ENCODE measurements at regions not wholly inside any gene's neighbourhood (a gene's known extent, or its start where the extent isn't known, plus 50 kb on each side); places are given as distances from the start of the nearest gene placed in this dataset.
"Not testable (repeated sequence)": the region's sequence is repeated elsewhere in the genome, so short reads cannot be mapped to it uniquely, and the experiment has no call there.

GRCh38 chr2:182598626-182599025, 117.4 kb upstream of the DNAJC10 start:
- DNase-seq: no peak

- DNase-seq: no peak
Measured at GRCh38 chr2:182605166-182605565, 110.9 kb upstream of the DNAJC10 start.

GRCh38 chr2:182606728-182607681, 109.1 kb upstream of the DNAJC10 start:
- DNase-seq: no peak

- no peak for DNase-seq
Measured at GRCh38 chr2:182608181-182608845, 107.7 kb upstream of the DNAJC10 start.

- DNase-seq: not testable (repeated sequence)
Measured at GRCh38 chr2:182609005-182609404, 107.1 kb upstream of the DNAJC10 start.

GRCh38 chr2:182610231-182610630, 105.8 kb upstream of the DNAJC10 start:
- DNase-seq: no peak

GRCh38 chr2:182611009-182611408, 105.0 kb upstream of the DNAJC10 start:
- no peak for DNase-seq

- DNase-seq: no peak
Measured at GRCh38 chr2:182615036-182615435, 101.0 kb upstream of the DNAJC10 start.

- DNase-seq: no peak
Measured at GRCh38 chr2:182616471-182617393, 99.3 kb upstream of the DNAJC10 start.

- DNase-seq: no peak
Measured at GRCh38 chr2:182618672-182619079, 97.4 kb upstream of the DNAJC10 start.

GRCh38 chr2:182619276-182619675, 96.8 kb upstream of the DNAJC10 start:
- DNase-seq: no peak

- DNase-seq: no peak
Measured at GRCh38 chr2:182621191-182621590, 94.9 kb upstream of the DNAJC10 start.

- DNase-seq: no peak
Measured at GRCh38 chr2:182621810-182622209, 94.2 kb upstream of the DNAJC10 start.

GRCh38 chr2:182622231-182622630, 93.8 kb upstream of the DNAJC10 start:
- no peak for DNase-seq

- DNase-seq: no peak
Measured at GRCh38 chr2:182625814-182626213, 90.2 kb upstream of the DNAJC10 start.

- DNase-seq: no peak
Measured at GRCh38 chr2:182628916-182629315, 87.1 kb upstream of the DNAJC10 start.

- no peak for DNase-seq
Measured at GRCh38 chr2:182630207-182630606, 85.8 kb upstream of the DNAJC10 start.

- DNase-seq: no peak
Measured at GRCh38 chr2:182631299-182631698, 84.8 kb upstream of the DNAJC10 start.

GRCh38 chr2:182634386-182634785, 81.7 kb upstream of the DNAJC10 start:
- DNase-seq: no peak

GRCh38 chr2:182636699-182637098, 79.4 kb upstream of the DNAJC10 start:
- no peak for DNase-seq

GRCh38 chr2:182638667-182639066, 77.4 kb upstream of the DNAJC10 start:
- no peak for DNase-seq

GRCh38 chr2:182639971-182640370, 76.1 kb upstream of the DNAJC10 start:
- DNase-seq: no peak

- DNase-seq: peak; percentile 10
Measured at GRCh38 chr2:182642328-182642727, 73.7 kb upstream of the DNAJC10 start.

All from activated CD4-positive, alpha-beta T cell treated with anti-CD3 and anti-CD28 coated beads for 1 hour (primary cell).